GM12878 (cell line): ENCODE measurements at regions not wholly inside any gene's neighbourhood (a gene's known extent, or its start where the extent isn't known, plus 50 kb on each side); places are given as distances from the start of the nearest gene placed in this dataset.

Experiments
- ATAC-seq: fragments of 200-7000 bp; cut with Tn5 transposase; 3 replicates; pipeline ENCODE4 v1.9.1; 2020; ENCODE audit warnings: mild to moderate bottlenecking, moderate library complexity
- BruUV-seq: library from RNA; stranded (reverse); fragments of 400-500 nt; replicated peaks from 2 replicates; lab custom pipeline; 2021; lab: Mats Ljungman, UMichigan
- CTCF ChIA-PET: fragments of 300-600 bp; sonication (Branson Sonifier 250); formaldehyde crosslinking; extraction: SDS; loops from one replicate; lab custom pipeline; 2021; ENCODE audit warnings: inconsistent platforms; lab: Yijun Ruan, JAX
- POLR2A ChIA-PET: fragments of 350-600 bp; formaldehyde crosslinking; extraction: SDS; loops from one replicate; lab custom pipeline; 2021; ENCODE audit warnings: inconsistent platforms; lab: Charles Lee
- RAD21 ChIA-PET: fragments of 300-600 bp; sonication (Branson Sonifier 250); formaldehyde crosslinking; loops from one replicate; lab custom pipeline; 2023; ENCODE audit warnings: antibody characterized with exemption; ENCODE audit not compliant: unreplicated experiment; lab: Charles Lee
- SMC1A ChIA-PET: fragments of 300-600 bp; sonication (Branson Sonifier 250); formaldehyde crosslinking; loops from one replicate; lab custom pipeline; 2023; ENCODE audit not compliant: unreplicated experiment, uncharacterized antibody; lab: Charles Lee
- DNase-seq: peaks from one replicate; pipeline ENCODE4 v3.0.0-alpha.2; 2011; ENCODE audit warnings: low read depth, low spot score
- FAIRE-seq: peaks from 3 replicates; lab custom pipeline; 2011; peaks lifted over from hg19 to GRCh38; lab: Jason Lieb, UNC
- H2AFZ ChIP-seq: 2 replicates; pipeline ENCODE4 v1.6.0; 2011; ENCODE audit warnings: low read depth, low read length, control low read depth; ENCODE audit not compliant: control insufficient read depth
- H3K27ac ChIP-seq: 2 replicates; pipeline ENCODE4 v1.5.1; 2011; ENCODE audit warnings: control low read depth; ENCODE audit not compliant: control insufficient read depth, insufficient read depth
- H3K27me3 ChIP-seq, 2 experiments: replicated peaks in 1 of 2; 2 replicates each; pipeline versions ENCODE4 v1.6.0 to v1.6.1; 2011; ENCODE audit warnings: low read length in 1 of 2; ENCODE audit not compliant: control insufficient read depth in 2 of 2, insufficient read depth in 2 of 2
- H3K36me3 ChIP-seq, 2 experiments: 2 replicates each; pipeline ENCODE4 v1.5.1; 2011; ENCODE audit warnings: low read length in 1 of 2; ENCODE audit not compliant: control insufficient read depth in 2 of 2, insufficient read depth in 2 of 2
- H3K4me1 ChIP-seq: 2 replicates; pipeline ENCODE4 v1.6.1; 2011; ENCODE audit warnings: mild to moderate bottlenecking, low read length, moderate library complexity, mixed read lengths; ENCODE audit not compliant: control insufficient read depth, insufficient read depth
- H3K4me2 ChIP-seq: 2 replicates; pipeline ENCODE4 v1.6.0; 2011; ENCODE audit warnings: control low read depth; ENCODE audit not compliant: control insufficient read depth, insufficient read depth
- H3K4me3 ChIP-seq: fragments of 200-600 bp; sonication (generic); 2 replicates; pipeline ENCODE4 v1.5.1; 2016
- H3K79me2 ChIP-seq: 2 replicates; pipeline ENCODE4 v1.6.0; 2011; ENCODE audit warnings: low read length; ENCODE audit not compliant: control insufficient read depth, insufficient read depth
- H3K9ac ChIP-seq: 2 replicates; pipeline ENCODE4 v1.8.0; 2011; ENCODE audit warnings: low read length, control low read depth, mixed read lengths; ENCODE audit not compliant: control insufficient read depth, insufficient read depth
- H3K9me3 ChIP-seq: replicated peaks from 3 replicates; pipeline ENCODE4 v1.5.1; 2011; ENCODE audit warnings: mild to moderate bottlenecking, low read length; ENCODE audit not compliant: control insufficient read depth, insufficient read depth
- H4K20me1 ChIP-seq: 2 replicates; pipeline ENCODE4 v1.6.0; 2011; ENCODE audit not compliant: control insufficient read depth, insufficient read depth
- CTCF ChIP-seq, 3 experiments: IDR thresholded peaks in 2 of 3; conservative IDR thresholded peaks in 1 of 3; 2 replicates each; pipeline ENCODE4 v1.5.1; 2011; ENCODE audit warnings: low read depth in 3 of 3, low read length in 3 of 3, mild to moderate bottlenecking in 3 of 3, control low read depth in 2 of 3, moderate library complexity in 2 of 3, inconsistent platforms in 1 of 3, mixed read lengths in 1 of 3; ENCODE audit not compliant: control insufficient read depth in 2 of 3, insufficient read depth in 1 of 3; ENCODE audit errors: extremely low read depth in 1 of 3
- JUNB ChIP-seq: IDR thresholded peaks from 2 replicates; pipeline ENCODE4 v1.6.1; 2016; ENCODE audit warnings: antibody characterized with exemption, mild to moderate bottlenecking
- MEF2A ChIP-seq: IDR thresholded peaks from 2 replicates; pipeline ENCODE4 v1.6.1; 2011; ENCODE audit warnings: low read depth, mild to moderate bottlenecking, low read length, moderate library complexity; ENCODE audit not compliant: insufficient read depth
- MTA2 ChIP-seq: fragments of 450-650 bp; IDR thresholded peaks from 2 replicates; pipeline ENCODE4 v1.6.1; 2016; ENCODE audit warnings: low read depth, mild to moderate bottlenecking, moderate library complexity
- NFYB ChIP-seq: IDR thresholded peaks from 2 replicates; pipeline ENCODE4 v1.6.1; 2011; ENCODE audit warnings: low read depth, mild to moderate bottlenecking, low read length, improper control_type of control experiment, moderate library complexity; ENCODE audit not compliant: insufficient read depth
- POLR2A ChIP-seq: IDR thresholded peaks from 2 replicates; pipeline ENCODE4 v1.6.1; 2011; ENCODE audit warnings: low read depth, mild to moderate bottlenecking, low read length
- SMC3 ChIP-seq: IDR thresholded peaks from 2 replicates; pipeline ENCODE4 v1.6.1; 2011; ENCODE audit warnings: low read length, improper control_type of control experiment, borderline replicate concordance
- ZNF687 ChIP-seq: fragments of 450-650 bp; IDR thresholded peaks from 2 replicates; pipeline ENCODE4 v1.6.1; 2017; ENCODE audit warnings: mild to moderate bottlenecking, moderate library complexity
- WGBS: methylation state at CpG from one replicate; pipeline ENCODE4 v1.1.6; 2016; ENCODE audit warnings: low lambda C conversion rate; ENCODE audit not compliant: insufficient replicate concordance, insufficient coverage; ENCODE audit errors: missing lambda C conversion rate; 5-methylcytosine and 5-hydroxymethylcytosine counted together
- in situ Hi-C: fragments of 300-500 bp; cut with MboI; formaldehyde crosslinking; loops from 9 replicates; pipeline ENCODE4 v1.14.3; 2018; ENCODE audit warnings: mixed read lengths
- intact Hi-C: fragments of 100-400 bp; cut with micrococcal nuclease; formaldehyde crosslinking; loops from one replicate; pipeline ENCODE4 v1.14.2; 2022; ENCODE audit not compliant: unreplicated experiment

- TF ChIP-seq MEF2A (no peak), NFYB (no peak)
Observed at GRCh38 chr6:126245077-126245476, 94.8 kb upstream of the CENPW start (continued).

DNA sequence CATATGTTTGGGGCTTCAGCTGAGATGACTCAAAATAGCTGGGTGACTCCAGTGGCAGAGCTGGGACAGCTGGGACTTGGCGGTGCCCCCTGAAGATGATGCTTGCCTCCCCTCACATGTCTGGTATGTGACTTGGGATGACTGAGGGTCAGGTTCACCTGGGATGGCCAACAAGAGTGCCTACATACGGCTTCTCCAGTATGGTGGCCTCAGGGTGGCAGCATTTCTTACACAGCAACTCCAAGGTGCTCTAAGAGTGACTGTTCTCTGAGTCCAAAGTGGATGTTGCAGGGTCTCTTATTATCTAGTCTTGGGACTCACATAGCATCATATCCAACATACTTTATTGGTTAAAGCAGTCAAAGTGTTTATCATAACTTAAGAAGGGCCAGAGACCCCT lies 87.8 kb upstream of the CENPW start:
- no peak overlapping the region for H3K9ac ChIP-seq
- DNase-seq (no peak), FAIRE-seq (no peak), ATAC-seq (peak; percentile 57)
- SMC1A ChIA-PET: interaction anchor here (2.4 kb wide), 1 partner anchor 14 kb away, joined by 6 read pairs; no protein-coding TSS in a partner anchor
- H2AFZ ChIP-seq: no peak overlapping the region
- intact Hi-C loops: no loop called here
- H3K4me3 ChIP-seq: no peak overlapping the region
- no peaks in the 10 kb centered on the region for H3K27me3 ChIP-seq
- H3K79me2 ChIP-seq: no peaks in the 10 kb centered on the region
- RAD21 ChIA-PET: no interaction called here
- H3K4me2 ChIP-seq: no peak overlapping the region
- CTCF ChIA-PET: interaction anchor here (0.9 kb wide), 1 partner anchor 60 kb away, joined by 4 read pairs; no protein-coding TSS in a partner anchor
- no peak overlapping the region for H3K27ac ChIP-seq
- no peaks in the 10 kb centered on the region for H3K36me3 ChIP-seq
- H3K4me1 ChIP-seq: no peaks in the 10 kb centered on the region
- no TSS peak for BruUV-seq
- no peaks in the 10 kb centered on the region for H3K9me3 ChIP-seq
- POLR2A ChIA-PET: interaction anchor here (0.6 kb wide), 1 partner anchor 921 kb away, joined by 3 read pairs; no protein-coding TSS in a partner anchor
- no peaks in the 10 kb centered on the region for H4K20me1 ChIP-seq
- no peak for TF ChIP-seq POLR2A
- no peak for TF ChIP-seq MTA2
- peak; percentile 20; the same call in 1 of the 2 replicates for TF ChIP-seq SMC3
- TF ChIP-seq CTCF (IDR thresholded peaks at IDR 0.05 in 2 of 3, conservative IDR thresholded peaks at IDR 0.05 in 1 of 3; ENCODE audit: control insufficient read depth in 2 of 3, extremely low read depth in 1 of 3, insufficient read depth in 1 of 3, low read depth in 3 of 3, low read length in 3 of 3): peak in 2 of 3 experiments; percentile 23 to 25; a peak in 1 of 6 replicates
- TF ChIP-seq ZNF687: no peak
- TF ChIP-seq JUNB: no peak
- in situ Hi-C loops: no loop called here
- WGBS: 100% methylated on average over 2 of the region's 2 CpGs
